ENCODE measurements at regions not wholly inside any gene's neighbourhood (a gene's known extent, or its start where the extent isn't known, plus 50 kb on each side); places are given as distances from the start of the nearest gene placed in this dataset.
"Not testable (repeated sequence)": the region's sequence is repeated elsewhere in the genome, so short reads cannot be mapped to it uniquely, and the experiment has no call there.

DNA sequence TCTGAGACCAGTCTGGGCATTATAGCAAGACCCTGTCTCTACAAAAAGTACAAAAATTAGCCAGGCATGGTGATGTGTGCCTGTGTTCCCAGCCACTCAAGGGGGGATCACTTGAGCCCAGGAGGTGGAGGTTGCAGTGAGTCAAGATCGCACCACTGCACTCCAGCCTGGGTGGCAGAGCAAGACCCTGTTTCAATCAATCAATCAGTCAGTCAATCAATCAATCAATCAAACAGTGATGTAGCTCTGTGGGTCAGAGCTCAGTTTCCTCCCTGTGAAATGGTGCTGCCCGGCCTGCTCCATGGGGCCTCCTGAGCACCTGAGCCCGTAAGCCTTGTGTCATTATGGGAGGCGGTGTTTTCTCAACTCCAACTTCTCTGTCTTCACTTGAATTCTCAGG lies 167.1 kb upstream of the CIBAR2 start:
- DNase-seq: no peak

DNA sequence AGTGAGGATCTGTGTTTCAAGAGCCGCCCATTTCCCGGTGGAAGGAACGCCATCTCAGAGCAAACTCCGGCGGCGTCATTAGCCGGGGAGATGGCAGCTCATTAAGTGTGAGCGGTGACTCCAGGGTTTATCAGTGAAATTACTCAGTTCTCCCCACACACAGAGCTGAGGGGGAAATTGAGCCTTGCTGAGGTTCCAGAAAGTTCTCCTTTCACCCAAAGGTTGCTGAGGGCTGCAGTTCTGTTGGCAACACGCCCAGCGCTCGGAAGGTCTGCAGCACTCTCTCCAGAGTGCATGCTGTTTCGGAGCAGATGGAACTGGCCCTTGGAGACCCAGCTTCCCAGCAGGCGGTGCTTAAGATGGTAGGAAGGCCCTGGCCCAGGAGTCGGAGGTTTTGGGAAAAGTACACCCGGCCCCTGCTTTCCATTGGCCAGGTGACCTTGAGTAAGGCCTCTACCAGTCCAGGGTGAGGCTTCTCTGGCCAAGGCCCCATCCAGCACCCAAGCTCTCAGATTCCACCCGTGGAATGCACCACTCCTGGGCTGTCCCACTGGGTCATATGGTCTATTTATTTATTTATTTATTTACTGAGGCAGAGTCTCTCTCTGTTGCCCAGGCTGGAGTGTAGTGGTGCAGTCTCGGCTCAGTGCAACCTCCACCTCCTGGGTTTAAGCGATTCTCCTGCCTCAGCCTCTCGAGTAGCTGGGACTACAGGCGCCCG lies 167.7 kb upstream of the CIBAR2 start:
- DNase-seq: no peak

DNA sequence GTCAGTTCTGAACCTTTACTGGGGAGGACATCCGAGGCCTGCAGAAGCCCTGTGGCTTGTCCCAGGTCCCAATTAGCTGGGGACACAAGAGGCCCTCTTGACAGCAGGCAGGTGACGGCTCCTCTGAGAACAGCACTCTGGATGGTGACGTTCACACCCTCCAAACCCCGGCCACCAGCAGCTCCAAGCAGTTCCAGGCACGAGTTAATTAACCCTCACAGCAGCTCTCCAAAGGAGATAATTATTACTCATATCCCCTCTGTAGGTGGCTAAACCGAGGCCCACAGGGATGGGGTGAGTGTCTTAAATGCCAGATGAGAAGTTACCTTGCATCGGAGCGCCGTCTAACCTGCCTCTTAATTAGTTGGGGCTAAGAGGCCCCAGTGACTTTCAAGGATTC lies 168.9 kb upstream of the CIBAR2 start:
- DNase-seq: no peak

DNA sequence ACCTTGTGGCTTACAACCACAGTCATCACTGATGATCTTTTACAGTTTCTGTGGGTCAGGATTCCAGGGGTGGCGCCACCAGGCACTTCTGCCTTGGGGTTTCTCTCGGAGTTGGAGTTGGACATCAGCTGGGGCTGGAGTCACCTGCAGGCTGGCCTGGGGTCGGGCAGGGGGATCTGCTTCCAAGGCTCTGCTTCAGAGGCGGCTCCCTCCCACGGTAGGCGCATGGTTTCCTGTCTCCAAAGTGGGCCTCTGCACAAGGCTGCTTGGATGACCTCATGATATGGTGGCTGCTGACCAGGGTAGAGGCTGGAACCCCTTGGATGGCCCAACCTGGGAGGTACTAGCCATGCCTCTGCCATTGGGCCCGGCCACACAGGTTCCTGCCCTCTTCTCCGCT lies 170.6 kb upstream of the CIBAR2 start:
- DNase-seq: no peak

DNA sequence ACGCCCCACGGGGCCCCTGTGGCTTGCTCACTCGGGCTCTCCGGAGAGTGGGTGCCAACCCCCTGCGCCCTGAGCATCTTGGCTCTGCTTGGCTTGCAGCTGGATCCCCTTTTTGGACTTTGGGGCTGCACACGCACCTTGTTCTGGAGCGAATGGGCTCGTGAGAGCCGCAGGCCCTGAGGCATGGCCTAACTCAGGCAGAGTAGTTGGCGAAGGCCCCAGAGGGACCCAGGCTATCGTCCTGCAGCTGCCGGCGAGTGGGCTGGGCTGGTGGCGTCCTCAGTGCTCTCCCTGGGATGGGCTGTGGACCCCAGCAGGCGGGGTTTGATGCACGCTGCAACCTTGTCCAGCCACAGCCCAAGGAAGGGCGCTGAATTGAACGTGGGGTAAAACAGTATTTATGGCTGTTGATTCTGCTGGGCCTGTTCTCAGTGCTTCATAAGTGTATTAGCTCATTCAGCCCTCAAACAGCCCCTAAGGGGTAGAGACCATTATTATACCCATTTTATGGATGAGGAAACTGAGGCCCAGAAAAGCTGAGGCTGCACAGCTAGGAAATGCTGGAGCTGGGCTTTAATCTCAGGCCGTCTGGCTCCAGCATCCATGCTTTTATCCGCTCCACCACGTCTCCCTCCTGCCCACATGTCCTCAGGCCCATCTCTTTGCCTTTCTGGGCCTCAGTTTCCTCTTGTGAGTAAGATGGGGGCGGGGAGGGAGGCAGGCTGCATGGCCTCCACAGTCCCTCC lies 171.2 kb upstream of the CIBAR2 start:
- DNase-seq: no peak

DNA sequence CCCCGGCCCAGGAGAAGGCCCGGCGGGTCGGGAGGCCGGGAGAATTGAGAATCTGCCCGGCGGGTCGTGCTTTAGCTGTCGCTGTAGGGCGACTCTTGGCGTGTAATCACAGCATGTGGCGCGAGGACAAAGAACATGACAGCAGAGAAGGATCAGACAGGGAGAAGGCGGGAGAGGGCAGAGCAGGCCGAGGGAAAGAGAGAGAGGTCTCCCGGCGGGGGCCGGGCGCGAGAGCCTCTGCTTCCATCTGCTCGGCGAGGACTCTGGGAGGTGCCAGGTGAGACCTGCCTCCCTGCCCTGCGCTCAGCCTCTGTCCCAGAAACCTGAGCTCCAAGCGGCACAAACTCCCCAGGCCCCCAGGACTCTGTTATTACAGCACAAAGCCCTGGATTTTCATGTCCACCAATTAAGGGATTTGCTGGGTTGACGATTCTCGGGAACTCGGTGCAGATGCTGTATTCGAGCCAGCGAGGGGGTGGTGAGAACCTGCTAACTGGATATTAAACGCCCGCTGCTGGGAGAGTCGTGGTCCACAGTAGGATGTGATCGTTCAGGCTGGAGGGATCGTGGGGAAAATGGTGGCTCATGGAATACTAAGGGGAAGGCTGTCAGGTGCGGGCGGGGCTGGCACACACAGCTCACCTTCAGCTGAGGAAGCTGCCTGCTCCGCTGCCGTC lies 172.0 kb upstream of the CIBAR2 start:
- DNase-seq: no peak

DNA sequence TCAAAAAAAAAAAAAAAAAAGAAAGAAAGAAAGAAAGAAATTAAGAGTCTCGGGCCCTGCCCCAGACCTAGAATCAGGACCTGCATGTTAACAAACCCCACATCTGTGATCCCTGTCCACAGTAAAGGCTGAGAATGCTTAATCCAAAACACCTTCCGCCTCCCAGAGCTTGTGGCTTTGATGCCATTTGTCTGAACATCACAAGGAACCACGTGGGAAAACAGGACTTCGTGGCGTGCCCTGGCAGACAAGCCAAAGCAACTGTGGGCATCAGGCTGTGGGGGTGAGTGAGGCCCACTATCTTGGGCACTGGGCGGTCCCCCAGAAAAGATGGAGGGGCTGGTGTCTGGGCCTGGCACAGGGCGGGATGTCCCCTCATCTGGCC lies 173.4 kb upstream of the CIBAR2 start:
- no peak for DNase-seq

DNA sequence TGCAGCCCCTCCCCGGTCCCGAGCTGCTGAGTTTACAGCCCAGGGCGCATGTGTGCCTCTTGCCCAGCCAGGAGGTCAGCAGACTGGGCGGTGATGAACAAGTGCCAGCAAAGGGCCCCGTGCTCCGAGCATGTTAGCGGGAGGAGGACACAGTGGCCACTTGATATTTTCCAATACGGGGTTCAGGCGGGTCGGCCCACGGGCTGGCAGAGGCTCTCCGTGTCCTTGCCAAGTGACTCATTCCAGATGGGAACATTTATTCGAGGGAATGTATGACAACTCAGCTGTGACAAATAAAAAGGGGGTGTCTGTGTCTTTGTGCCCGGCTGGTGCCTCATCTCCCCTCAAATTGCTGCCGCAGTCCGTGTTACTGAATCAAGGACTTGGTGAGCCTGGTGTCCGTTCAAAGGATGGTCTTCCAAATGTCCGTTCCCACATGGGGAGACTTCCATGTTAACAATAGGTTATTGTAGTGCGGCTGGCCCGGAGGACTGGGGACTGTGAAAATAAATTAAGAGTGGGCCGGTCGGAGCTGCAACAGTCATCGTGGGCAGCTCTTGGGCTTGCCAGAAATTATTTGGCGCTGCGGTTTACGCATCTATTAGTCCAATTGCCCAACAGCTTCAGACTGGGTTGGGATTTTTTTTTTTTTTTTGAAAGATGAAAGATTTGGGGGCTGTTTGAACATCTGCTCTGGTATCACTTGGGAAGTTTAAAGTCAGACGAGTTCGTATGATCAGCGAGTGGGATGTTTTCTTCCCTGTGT lies 174.0 kb upstream of the CIBAR2 start:
- DNase-seq: no peak

DNA sequence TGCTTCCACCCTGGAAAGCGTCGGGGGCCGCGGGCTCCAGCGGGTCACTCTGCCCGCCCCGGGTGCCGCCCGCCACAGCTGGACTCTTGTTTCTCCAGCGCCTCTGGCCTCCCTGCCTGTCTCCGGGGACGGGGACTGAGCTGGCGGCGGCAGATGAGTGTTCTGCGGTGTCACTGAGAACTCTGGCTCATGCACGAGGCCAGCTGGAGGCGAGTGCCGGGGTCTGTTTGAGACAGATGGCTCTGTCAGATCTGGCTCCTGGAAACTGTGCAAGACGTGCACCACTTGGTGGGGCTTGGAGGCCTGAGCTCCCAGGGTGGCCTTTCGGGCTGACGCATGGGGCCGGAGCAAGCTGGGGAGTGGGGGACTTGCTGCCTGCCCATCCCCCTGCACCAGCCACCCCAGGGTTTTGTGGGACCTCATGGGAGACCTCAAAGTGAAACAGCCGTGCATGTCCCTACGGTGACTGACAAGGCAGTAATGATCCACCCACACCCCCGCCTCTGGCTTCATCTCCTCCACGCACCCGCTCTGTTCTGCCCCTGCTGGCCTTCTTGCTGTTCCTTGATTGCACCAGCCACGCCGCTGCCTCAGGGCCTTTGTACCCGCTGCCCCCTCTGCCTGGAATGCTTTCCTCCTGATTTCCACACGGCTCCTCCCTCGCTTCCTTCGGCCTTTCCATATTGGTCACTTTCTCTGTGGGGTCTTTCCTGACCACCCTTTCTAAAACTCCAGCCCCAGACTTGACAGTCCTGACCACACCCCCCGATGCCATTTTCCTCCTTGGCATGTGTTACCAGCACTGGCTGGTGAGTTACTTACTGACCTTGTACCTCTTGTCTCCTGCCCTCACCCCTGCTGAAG lies 174.9 kb upstream of the CIBAR2 start:
- no peak for DNase-seq

DNA sequence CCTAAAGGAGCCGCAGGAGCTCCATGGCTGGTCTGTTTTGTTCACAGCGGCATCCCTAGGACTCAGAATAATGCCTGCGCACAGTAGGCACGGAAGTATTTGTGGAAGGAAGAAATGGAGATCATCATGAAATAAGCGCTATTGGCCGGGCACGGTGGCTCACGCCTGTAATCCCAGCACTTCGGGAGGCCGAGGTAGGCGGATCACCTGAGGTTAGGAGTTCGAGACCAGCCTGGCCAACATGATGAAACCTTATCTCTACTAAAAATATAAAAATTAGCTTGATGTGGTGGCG lies 175.5 kb upstream of the CIBAR2 start:
- not testable (repeated sequence) for DNase-seq

DNA sequence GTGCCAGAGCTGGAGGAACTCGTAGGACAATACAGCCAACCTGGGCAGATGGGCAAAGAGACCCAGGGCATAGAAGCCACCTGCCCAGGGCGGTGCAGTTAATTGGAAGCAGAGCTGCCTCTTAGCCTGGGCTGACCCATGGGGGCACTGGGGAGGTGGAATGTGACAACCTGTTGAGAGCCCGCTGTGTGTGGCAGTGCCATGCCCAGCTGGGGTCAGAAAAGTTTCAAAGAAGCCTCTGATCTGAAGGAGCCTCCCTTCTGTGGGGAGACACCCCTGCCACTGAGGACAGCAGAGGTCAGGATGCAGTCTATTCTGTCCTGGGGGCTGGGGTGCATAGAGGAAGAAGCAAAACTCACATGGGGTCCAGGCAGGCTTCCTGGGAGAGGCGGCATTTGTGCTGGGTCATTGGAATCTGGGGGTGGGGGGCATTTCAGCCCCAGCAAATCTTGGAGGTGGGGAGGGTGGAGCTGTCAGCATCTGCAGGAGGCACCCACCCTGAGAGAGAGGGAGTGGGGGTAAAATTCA lies 176.1 kb upstream of the CIBAR2 start:
- no peak for DNase-seq

DNA sequence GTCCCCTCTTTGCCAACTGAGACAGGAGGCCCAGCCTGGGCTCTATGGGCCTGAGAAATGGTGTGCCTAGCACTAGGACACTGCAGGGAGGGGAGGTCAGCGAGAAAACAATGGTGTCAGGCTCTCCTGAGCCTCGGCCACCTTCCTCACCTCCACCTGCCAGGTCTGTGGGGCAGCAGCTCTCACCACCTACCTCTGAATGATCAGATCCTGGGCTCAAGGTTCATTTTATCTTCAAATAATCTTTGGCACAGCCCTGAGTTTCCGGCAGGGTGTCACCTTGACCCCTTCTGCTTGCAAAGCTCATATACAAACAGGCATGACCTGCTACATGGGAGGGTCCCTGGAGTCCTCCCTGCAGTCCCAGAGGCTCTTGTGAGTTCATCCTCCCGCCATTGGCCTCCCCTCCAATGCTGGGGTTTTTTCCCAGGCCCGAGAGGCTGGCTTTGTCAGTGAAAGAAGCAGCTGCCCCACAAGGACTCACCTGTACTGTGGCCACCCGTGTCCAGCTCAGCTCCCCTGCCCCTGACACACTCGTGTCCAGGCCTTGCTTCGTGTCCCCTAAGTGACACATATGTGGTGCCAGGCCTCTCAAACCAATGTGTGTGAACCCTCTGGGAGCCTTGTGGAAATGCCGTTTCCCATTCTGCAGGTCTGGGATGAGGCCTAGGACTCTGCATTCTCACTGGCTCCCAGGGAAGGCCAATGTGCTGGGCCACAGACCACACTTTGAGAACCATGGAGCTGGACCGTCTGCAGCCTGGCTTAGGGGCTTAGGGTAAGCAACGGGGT lies 176.8 kb upstream of the CIBAR2 start:
- DNase-seq: no peak

DNA sequence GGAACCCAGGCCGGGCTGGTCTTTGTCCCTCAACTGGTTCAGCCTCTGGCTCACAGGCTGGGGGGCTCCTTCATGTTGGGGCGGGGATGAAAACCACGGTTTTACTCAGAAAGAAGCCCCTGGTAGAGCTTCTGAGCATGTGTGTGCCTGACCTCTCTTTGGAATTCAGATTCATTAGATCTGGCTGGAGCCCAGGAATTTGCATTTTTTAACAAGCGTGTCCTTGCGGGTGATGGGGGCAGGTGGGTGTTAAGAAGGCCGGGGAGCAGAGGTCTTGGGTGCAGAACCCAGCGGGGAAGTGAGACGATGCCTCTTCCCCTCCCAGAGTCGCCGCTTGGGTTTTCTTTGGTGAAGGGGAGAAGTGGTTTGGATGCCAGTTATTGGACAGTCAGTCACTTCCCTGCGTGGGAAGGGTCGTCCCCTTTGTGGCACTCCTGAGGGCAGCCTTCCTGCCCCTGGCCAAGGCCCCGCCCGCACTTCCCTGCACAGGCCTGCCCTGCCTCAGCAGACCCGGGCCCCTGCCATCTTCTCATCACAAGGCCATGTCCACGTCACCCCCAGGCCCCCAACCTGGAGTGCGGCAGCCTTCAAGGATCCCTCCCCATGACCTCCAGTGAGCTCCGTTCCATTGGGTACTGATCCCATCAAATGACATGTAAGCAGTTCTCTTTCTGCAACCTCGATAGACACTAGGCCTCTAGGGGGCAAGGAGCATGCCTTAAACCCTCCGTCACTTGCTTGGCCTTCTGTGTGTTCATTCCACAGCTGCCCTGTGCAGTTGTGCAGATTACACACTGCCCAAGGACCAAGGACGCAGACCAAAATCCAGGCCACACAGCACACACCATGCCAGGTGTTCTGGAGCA lies 177.7 kb upstream of the CIBAR2 start:
- no peak for DNase-seq

DNA sequence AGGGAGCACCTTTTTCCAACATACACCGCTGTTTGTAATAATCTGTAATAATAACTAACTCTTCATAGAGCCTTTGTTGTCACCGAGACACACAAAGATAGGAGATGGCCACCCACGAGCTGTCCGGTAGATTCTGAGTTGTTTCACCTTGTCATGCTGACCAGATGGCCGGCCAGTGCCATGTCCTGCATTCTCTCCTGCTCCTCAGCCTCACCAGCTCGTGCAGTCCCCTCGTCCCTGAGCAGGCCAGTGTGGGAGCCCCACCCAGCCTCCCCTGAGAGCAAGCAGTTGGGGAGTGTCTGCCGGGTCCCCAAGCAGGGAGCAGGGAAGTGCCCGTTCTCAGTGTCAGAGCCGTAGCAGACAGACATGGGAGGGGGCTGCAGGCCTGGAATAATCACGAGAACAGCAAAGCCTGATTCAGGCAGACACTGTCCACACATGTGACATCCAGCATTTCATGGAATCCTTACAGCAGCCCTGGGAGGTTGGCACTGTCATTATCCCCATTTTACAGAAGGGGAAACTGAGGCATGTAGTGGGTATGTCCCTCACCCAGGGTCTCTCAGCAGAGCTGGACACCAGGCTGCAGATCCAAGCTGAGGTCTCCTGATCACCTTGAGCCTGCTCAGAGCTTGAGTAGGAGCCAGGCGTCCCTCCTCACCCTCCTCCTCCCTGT lies 178.5 kb upstream of the CIBAR2 start:
- no peak for DNase-seq

DNA sequence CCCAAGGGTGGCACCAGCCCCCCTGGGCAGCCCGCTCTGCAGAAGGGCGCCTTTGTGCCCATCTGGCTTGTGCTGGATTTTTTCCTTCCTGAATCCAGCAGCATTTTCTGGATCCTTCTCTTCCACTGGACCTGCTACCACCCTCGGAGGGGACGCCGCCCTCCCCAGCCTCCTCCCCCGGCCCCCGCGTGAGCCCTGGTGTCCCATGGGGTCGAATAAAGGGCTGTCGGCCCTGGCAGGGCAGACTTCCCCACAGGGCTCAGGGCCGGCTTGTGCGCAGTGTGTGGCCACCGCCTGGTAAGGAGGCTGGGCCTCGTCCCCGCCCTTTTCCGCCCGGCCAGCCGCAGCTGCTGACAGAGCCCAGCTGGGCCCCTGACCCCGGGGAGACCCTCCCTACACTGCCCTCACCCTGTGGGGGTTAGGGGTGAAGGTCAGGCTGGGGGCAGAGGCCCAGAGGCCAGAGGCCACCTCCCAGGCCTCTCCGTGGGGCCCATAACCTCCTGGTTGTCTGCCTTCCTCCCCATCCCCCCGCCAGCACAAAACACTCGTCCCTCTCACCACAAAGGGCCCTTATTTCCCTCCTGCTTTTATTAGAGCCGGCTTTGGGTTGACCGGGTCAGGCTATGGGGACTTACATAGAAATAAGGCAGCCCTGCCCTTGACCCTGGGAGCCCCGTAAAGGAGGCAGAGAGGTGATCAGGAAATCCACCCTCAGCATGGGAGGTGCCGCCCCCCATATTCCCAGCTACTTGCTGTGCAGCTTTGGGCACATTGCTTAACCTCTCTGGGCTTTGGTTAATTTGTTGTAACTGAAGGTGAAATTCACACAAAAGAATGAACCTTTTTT lies 179.3 kb upstream of the CIBAR2 start:
- no peak for DNase-seq

DNA sequence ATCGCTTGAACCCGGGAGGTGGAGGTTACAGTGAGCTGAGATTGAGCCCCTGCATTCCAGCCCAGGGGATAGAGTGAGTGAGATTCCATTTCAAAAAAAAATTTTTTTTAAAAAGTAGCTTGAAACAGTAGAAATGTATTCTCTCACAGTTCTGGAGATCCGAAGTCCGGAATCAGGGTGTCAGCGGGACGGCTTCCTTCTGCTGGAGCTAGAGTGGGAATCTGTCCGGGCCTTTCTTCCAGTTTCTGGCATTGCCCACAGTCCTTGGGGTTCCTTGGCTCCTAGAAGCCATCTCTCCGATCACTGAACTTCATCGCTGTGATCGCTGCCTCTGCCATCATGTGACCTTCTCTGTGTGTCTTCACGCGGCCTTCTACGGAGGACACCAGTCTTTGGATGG lies 181.2 kb upstream of the CIBAR2 start:
- DNase-seq: no peak

DNA sequence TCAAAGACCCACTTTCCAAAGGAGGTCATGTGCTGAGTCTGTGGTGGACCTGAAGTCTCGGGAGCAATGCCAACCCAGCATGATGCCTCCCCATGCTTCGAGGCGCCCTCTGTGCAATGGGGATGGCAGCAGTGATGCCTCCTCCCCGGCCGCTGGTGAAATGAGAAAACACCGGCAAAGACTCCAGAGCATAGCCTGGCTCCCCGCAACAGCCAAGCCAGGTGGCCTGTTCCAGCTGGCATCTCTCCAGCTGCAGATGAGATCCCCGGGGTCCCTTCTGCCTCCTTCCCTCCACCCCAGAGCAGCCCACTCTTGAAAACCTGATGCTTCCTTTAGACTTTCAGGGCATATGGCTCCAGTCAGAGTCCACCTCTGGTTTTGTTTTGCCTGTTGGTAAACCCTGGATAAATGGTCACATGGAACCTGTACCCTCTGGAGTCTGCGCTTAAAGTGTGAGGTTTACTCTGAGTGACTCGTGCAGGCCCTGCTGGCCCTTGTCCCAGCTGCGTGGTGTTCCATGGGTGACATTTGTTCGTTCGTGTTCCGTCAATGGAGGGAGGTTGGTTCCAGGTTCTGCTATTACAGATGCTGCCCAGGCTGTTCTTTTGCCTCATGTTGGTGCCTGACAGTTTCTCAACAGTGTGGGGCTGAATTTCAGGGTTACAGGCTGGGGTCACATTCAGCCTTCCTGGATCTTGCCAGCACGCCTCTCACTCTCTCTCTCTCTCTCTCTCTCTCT lies 181.8 kb upstream of the CIBAR2 start:
- no peak for DNase-seq
